Progenitor cell of endocrine pancreas (in vitro differentiated cells): ENCODE measurements at regions not wholly inside any gene's neighbourhood (a gene's known extent, or its start where the extent isn't known, plus 50 kb on each side); places are given as distances from the start of the nearest gene placed in this dataset.

ENCODE experiments used
- DNase-seq: peaks from one replicate; pipeline ENCODE4 v3.0.0; 2021; ENCODE audit warnings: low spot score; ENCODE audit not compliant: unreplicated experiment
- H3K27ac Mint-ChIP-seq: 2 replicates; pipeline ENCODE4 v1.8.0; 2021; ENCODE audit warnings: mild to moderate bottlenecking, moderate library complexity, mixed read lengths
- H3K27me3 Mint-ChIP-seq: 2 replicates; pipeline ENCODE4 v1.8.0; 2021; ENCODE audit warnings: mixed read lengths
- H3K36me3 Mint-ChIP-seq: 2 replicates; pipeline ENCODE4 v1.8.0; 2022; ENCODE audit warnings: mixed read lengths; ENCODE audit not compliant: insufficient read depth
- H3K4me1 Mint-ChIP-seq: 2 replicates; pipeline ENCODE4 v1.8.0; 2021; ENCODE audit warnings: low read depth, mixed read lengths
- H3K4me3 Mint-ChIP-seq: 2 replicates; pipeline ENCODE4 v1.8.0; 2021; ENCODE audit warnings: low read depth, mild to moderate bottlenecking, moderate library complexity, mixed read lengths
- H3K9me3 Mint-ChIP-seq: 2 replicates; pipeline ENCODE4 v1.8.0; 2021; ENCODE audit warnings: low read depth, mixed read lengths
- CTCF ChIP-seq: fragments of 200-600 bp; sonication (generic); IDR thresholded peaks from one replicate; pipeline ENCODE4 v1.5.0; 2021; ENCODE audit warnings: antibody characterized with exemption, mild to moderate bottlenecking; ENCODE audit not compliant: unreplicated experiment

DNA sequence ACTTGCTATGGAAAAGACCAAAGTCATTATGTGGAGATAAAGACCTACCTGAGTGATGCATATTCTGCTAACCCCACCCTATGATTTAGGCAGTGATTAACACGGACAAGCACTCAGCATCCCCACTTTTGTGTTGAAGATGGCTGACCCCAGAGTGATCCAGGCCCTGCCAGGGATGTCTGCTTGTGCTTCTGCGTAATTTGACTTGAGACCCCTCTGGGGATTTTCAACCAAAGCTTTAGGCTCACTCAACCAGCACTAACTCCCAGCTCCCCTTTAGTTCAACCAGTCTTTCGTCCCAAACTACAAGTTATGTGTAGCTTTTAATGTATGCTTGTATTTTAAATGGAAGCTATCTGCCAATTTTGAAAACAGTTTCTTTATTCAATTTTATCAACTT, 538.0 kb upstream of the ID4 start:
- TF ChIP-seq CTCF = no peak
- no peaks in the 10 kb centered on the region for H3K27me3 Mint-ChIP-seq
- H3K4me1 Mint-ChIP-seq = peaks cover 10% of the 10 kb centered on the region

GRCh38 chr6:19301980-19302379, 535.2 kb upstream of the ID4 start:
- H3K27ac Mint-ChIP-seq = no peak overlapping the region
- peaks cover 8% of the 10 kb centered on the region for H3K4me1 Mint-ChIP-seq
- no peaks in the 10 kb centered on the region for H3K27me3 Mint-ChIP-seq
- no peak for DNase-seq
- no peak for TF ChIP-seq CTCF
- no peaks in the 10 kb centered on the region for H3K9me3 Mint-ChIP-seq
- no peak overlapping the region for H3K4me3 Mint-ChIP-seq
- no peaks in the 10 kb centered on the region for H3K36me3 Mint-ChIP-seq

More for the DNA sequence above, 538.0 kb upstream of the ID4 start:
- no peak for DNase-seq
- Mint-ChIP-seq H3K4me3 (no peak overlapping the region), H3K27ac (no peak overlapping the region), H3K36me3 (no peaks in the 10 kb centered on the region), H3K9me3 (no peaks in the 10 kb centered on the region)

DNA sequence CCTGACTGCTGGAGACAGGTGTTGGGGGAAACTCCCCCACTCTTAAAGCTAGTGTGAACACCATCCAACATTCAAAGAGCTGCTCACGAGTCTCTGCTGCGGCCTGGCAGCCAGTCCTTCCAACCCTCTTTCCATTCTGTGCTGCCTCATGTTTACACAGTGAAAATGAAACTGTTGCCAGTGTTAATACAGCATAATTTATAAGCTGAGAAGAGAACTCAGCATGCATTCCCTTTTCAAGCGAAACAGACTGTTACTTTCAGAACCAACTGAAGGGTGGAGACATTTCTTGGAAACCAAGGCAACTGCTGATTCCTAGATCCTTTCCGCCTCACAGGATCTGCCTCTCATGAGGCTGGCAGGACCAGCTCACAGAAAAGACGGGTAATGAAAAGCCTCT, 533.8 kb upstream of the ID4 start:
- no peaks in the 10 kb centered on the region for H3K27me3 Mint-ChIP-seq
- H3K36me3 Mint-ChIP-seq = no peaks in the 10 kb centered on the region
- DNase-seq = no peak
- no peak overlapping the region for H3K4me3 Mint-ChIP-seq
- no peak overlapping the region for H3K27ac Mint-ChIP-seq
- no peaks in the 10 kb centered on the region for H3K9me3 Mint-ChIP-seq
- no peak for TF ChIP-seq CTCF
- peaks cover 5% of the 10 kb centered on the region for H3K4me1 Mint-ChIP-seq

- TF ChIP-seq CTCF = no peak
- DNase-seq = no peak
- Mint-ChIP-seq H3K4me1 (peaks cover 10% of the 10 kb centered on the region), H3K27me3 (no peaks in the 10 kb centered on the region), H3K9me3 (peaks cover 12% of the 10 kb centered on the region), H3K27ac (no peak overlapping the region), H3K4me3 (no peak overlapping the region), H3K36me3 (no peaks in the 10 kb centered on the region)
Measured at GRCh38 chr6:19309661-19310060, 527.5 kb upstream of the ID4 start.

- DNase-seq = no peak
- peaks cover 16% of the 10 kb centered on the region for H3K9me3 Mint-ChIP-seq
- H3K36me3 Mint-ChIP-seq = no peaks in the 10 kb centered on the region
- no peak overlapping the region for H3K27ac Mint-ChIP-seq
- no peaks in the 10 kb centered on the region for H3K27me3 Mint-ChIP-seq
- H3K4me3 Mint-ChIP-seq = no peak overlapping the region
- TF ChIP-seq CTCF = no peak
- H3K4me1 Mint-ChIP-seq = peaks cover 10% of the 10 kb centered on the region
Measured at GRCh38 chr6:19311786-19312185, 525.4 kb upstream of the ID4 start.
